NCI-H1105 treated with DMSO at 0.1 percent for 48 hours (cell line): ENCODE measurements at regions not wholly inside any gene's neighbourhood (a gene's known extent, or its start where the extent isn't known, plus 50 kb on each side); places are given as distances from the start of the nearest gene placed in this dataset.
"Not testable (repeated sequence)": the region's sequence is repeated elsewhere in the genome, so short reads cannot be mapped to it uniquely, and the experiment has no call there.

ENCODE experiments used
- DNase-seq: peaks from one replicate; lab custom pipeline; 2025; lab: John Stamatoyannopoulos, UW

DNA sequence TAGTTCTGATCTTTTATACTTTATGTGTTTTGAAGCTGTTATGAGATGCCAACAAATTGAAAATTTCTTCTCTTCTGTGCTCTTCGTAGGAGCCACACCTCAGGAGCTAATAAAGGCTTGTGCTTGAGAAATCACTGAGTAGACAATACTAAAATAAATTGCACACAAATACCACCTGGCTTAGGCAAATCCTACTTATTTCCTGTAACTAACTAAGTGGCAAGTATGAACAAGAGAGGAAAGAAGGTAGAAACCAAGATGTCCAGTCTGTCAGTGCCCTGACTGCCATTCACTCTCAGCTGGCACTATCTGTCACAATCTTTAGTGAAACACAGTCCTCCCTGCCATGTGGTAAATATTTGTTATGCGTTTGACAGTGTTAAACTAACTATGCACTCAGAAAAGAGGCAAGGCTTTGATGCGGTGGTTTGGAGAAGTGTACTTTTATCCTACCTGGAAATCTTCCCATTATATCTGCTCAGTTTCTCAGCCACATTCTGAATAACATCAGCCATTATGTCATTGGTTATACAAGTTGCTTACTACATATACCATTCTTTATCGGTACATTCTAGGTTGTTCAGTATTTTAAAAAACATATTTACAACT lies 293.4 kb upstream of the VWC2 start:
- DNase-seq: no peak

DNA sequence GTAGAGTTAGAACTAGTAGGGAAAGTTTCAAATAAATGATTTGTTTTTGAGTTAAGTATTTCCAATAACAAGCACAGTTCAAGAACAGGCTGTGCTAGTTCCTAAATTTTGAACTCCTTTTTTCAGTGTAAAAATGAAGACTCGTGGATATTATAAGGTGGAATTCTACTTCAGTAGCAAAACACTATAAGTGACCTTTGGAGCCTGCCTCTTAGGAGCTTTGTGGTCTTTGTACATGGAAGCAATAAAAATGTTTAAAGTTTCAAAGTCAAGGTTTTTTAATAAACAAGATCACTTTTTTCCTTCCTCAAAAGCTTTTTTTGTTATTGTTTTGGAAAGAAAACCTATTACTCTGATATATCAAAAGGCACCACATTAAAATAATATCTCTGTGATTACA lies 292.4 kb upstream of the VWC2 start:
- no peak for DNase-seq

DNA sequence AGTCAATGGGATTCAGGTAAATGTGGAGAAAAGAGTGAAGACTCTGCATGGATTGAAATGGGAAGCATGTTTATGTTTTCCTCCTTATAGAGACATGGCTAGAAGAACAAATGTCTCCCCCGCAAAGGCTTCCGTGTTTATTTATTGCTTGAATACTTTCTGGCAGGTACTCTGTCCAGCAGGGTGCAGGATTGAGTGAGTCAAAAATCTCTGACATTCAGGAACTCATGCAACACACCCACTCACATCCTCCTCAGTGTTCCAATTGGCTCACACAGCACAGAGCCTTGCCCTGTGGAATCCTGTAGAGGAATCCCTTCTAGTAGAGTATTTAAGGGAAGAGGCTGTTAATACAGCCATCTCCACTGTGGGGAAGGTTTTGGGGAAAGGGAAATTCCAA lies 290.3 kb upstream of the VWC2 start:
- peak; percentile 2 for DNase-seq

DNA sequence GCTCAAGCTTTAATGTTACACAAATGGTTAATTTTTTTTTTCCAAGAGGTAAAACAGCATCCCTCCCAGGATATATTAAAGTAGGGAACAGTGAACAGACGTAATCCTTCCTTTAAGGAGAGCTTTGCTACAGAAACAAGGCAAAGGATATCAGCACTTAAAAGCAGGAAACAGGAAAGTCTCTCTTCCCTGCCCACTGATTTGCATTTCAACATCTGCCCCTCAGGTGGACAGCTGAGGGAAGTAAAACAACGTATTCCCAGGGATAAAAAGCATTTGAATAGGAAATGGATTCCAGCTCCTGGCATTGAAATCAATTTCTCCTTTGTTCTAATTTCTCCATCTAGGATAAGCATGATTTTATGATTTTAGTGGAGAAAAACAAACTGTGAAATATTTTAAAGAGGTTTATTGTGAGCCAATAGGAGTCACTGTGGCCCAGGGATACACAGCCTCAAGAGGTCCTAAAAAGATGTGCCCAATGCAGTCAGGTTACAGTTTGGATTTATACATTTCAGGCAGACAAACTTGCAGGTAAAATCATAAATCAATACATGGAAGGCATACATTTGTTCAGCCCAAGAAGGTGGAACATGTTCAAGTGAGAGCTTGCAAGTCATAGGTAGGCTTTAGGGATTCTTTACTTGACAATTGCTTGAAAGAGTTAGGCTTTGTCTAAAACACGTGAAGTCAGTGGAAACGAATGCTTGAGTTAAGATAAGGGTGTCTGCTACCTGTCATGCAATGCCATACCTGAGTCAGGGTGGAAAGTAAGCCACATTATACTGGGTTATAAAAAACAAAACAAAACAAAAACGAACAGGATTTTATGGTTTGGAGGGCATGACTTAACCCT lies 286.2 kb upstream of the VWC2 start:
- no peak for DNase-seq

DNA sequence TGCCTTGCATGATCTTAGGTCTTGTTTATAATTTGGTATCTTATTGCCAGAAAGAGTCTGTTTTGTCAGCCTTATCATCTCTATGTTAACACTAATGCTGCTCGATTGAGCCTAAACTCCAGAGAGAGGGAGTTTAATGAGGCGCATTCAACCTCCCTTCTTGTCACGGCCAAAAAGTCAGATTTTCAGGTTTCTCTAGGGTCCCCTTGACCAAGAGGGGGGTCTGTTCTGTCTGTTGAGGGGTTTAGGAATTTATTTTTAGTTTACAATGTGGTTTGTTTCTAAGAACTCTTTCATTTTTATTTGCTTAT lies 285.7 kb upstream of the VWC2 start:
- DNase-seq: no peak

DNA sequence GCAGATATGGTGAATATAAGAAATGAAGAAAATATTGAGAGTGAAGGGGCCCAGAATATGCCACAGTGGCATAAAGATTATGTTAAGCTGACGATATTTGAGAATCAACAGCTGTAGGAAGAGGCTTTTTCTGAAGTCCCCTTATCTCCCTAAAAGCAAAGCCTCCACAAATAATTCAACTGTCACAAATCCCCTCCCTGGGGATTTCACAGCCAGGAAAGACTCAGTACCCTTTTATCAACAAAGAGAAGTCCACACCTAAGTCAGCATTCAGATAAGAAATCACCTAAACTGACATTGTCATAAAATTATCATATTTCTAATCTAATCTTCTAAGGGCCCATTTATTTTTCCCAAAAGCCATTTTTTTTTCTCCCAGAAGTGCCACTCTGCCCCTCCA lies 284.9 kb upstream of the VWC2 start:
- no peak for DNase-seq

DNA sequence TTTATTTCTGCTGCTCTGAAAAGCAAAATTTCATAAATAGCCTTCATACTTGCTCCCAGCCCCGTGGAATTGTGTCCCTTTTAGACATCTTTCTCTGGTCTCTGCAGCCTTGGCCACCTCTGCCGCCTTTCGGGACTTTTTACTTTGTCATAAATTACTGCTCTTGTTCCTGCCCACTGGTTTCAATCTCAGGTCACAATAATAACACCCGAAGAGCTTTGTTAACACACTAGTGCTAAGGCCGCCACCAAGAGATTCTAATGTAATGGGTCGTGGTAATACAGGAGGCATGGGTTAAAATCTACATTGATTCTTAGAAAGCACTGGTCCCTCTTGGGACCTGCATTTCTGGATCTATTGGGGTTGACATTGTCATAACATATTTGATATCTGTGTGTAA lies 276.0 kb upstream of the VWC2 start:
- no peak for DNase-seq

DNA sequence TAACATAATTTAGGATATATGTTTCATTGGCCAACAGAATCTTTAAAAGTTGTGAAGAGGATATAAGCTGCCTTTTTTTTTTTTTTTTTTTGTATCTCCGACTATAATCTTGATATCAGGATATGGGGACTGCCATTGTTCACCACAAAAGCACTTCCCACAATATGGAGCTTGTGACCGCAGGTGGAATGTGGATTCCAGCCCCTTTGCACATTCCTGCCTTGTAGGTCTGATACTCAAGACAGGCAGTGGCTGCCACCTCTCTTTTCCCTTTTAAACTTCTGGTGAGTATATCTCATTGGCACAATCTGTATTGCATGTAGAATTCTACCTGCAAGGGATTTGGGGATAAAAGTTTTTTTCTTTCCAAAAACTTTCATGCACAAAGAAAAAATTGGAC lies 272.7 kb upstream of the VWC2 start:
- DNase-seq: no peak

DNA sequence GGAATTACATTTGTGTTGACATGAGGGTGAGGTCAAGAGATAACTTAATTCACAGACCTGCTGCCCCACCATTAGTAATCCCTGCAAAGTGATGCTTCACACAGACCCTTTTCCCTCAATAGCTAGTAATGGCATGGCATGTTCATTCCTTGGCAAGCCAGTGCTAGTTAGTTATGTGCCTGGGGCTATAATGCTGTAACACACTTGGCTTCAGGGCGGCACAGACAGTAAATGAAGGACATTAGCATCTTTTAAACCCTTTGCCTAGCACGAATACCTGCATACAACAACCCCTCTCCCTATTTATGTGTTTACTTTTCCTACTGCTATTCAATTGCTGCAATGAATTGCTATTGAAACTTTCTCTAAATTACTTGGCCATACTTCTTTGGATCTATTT lies 266.2 kb upstream of the VWC2 start:
- DNase-seq: not testable (repeated sequence)

DNA sequence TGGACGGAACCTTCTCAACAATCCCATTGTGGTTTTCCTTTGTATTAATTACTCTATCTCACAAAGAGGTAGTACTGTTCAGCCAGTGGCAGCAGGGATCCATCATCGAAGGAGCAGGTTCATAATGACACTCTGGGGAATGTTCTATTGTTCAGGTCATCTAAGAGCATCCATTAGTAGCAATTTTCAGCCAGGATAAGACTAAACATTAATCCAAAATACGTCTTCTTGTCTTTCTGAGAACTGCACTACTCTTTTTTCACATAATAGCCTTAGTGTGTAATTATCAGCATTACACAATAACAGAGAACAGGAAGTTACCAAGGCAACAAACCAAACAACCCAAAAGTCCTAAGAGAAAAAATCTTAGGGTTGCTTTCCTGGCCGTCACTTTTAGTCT lies 259.5 kb upstream of the VWC2 start:
- DNase-seq: peak; percentile 66

DNA sequence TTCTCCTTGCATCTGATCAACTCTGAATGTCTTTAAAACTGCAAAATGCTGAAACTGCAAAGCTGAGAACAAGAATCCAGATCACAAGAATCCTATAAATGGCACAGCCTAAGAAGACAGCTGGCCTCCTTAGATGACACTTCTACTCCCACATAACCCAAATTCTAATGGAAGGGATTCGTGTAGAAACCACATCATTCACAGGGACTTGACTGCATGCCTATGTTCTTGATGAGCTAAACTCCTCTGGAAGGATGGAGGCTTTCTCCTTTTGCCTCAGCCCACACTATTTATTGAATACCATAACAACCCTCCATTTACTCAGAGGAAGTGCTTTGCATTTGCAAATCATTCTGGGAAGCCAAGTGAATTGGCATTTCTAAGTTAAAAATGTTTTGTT lies 252.5 kb upstream of the VWC2 start:
- DNase-seq: no peak

DNA sequence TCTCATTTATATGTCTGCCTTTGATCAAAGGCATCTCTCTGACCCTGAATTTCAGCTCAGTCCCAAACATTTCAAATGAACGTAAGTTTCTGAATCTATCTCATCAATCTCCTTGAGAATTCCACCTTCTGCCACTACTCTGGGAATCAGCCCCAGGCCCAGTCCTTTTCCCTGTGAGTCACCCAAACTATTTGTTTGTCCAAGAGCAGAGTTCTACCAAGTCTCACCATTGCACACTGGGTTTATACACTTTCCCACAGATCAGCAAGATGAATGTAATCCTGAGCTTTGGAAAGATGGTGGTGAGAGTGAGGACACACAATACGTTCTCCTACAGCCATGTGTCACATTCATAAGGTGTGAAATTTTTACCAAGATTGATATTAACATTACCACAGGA lies 251.3 kb upstream of the VWC2 start:
- DNase-seq: no peak

DNA sequence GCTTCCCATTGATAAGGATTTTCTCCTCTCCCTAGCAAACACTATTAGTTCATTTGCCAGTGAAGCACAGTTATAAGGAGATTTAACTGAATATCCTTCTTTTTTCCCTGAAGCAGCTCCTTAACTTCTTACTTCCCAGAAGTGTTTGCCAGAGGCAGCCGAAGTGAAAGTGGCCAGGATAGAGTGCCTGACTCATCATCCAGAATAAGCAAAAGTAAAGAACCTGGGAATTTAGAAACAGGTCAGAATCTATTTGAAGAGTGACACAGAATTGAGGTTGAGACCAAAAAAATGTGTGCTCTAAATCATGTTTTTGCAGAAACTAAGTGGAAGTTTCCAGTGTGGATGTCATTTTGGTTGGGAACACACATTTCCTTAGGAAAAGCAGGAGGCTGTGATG lies 249.6 kb upstream of the VWC2 start:
- no peak for DNase-seq

DNA sequence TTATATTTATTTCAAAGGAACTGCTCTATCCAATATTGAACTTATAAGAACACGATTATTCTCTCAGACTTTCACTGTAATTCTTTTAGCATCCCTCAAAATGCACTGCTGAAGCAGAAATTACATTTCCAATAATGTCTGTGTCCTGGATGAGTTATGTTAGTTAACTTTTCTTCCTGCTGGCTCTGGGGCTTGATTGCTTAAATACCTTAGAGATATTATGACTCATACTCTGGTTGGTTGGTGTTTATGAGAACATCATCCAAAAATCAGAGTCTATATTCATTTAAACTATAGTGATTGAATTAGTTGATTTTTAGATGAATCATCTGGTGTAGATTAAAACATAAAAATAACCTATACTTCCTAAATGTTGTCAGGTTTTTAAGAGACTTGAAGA lies 246.3 kb upstream of the VWC2 start:
- no peak for DNase-seq

DNA sequence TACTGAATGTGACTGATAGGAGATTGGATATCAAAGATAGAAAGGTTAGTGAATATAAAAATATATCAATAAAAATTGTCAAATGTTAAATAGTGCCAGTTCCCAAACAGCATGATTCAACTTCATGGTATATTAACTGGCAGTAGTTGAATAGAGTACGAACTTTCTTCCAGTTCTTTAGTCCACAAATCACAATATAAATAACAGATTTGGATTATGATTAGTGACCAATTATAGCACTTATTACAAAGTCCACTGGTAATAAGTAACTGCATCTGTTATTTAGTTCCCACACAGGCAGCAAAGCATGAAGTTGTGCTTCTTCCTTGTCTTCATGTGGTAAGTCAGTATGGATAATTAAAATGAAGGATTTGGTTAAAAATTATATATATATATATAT lies 243.0 kb upstream of the VWC2 start:
- no peak for DNase-seq

DNA sequence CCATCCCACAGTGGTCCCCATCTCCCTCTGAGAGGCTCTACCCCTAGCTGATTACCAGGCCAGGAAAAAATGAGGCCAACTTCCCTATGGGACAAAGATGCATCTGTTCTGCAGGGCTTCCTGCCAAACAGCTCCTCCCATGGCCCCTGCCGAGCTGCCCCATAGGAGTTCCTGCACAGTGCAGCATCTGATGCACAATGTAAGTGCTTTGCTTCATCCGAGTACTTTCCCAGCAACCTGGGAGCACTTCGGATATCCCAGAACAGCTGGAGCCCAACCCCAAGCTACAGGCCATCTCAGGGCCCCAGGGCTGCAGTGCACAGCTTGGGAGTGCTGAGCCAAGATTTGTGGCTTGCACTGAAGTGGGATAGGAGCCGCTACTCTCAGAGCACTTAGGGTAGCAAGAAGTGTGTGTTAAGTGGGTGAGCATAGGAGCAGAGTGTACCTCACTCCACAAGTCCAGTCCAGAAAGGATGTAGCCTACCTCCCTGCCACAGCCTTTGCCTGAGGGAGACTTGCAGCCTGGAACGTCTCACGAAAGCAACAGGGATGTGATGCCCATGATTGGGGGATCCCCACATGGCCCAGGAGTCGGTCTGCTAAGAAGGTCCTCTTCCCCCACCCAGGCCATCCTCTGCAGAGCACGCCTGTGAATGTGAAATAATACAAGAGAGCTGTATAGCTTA lies 209.6 kb upstream of the VWC2 start:
- no peak for DNase-seq

DNA sequence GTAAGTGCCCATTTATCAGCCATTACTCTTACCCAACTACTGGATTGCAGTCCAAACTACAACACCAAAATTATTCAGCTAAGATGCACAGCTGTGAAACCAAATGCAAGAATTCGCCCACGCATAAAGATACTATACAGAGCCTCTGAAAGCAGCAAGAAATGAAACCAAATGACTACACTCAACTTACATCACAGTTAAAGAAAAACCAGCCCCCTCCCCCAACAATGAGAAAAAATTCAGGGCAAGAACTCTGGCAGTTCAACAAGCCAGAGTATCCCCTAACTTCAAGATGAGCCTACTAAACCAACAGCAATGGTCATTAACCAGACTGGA lies 209.1 kb upstream of the VWC2 start:
- DNase-seq: no peak

DNA sequence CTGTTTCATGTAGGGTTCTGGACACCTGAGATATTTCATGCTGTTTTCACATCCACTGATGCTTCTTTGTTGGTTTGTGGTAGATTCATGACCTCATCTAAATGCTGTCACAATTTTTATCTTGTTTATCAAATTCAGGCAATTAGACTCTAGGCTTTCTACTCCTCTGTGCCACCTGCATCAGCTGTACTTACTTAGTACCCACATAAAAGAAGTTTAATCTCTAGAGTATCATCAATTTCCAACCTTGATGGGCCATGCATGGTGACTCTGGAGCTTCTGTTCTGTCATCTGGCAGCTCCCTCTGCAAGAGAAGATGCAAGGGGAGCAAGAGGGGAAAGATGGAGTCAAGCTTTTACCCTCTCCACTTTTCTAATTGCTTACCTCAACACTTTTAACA lies 195.9 kb upstream of the VWC2 start:
- DNase-seq: no peak

DNA sequence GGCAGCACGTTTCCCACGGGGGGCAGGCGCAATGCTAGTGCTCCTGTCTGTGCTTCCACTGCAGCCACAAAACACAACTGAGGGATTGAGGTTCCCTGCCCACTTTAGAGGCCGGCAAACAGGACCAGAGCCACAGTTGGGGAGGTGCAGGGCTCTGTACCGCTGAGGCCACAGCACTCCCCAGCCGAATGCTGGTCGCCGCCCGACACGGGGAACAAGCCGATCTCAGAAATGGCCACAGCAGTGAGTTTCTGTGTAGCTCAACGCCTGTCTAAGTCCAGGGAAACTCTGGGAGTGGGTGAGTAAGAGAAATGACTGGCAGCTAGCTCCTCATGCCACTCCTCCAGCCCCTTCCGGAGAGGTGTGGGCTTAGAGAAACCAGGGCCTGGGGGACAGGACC lies 194.0 kb upstream of the VWC2 start:
- no peak for DNase-seq

DNA sequence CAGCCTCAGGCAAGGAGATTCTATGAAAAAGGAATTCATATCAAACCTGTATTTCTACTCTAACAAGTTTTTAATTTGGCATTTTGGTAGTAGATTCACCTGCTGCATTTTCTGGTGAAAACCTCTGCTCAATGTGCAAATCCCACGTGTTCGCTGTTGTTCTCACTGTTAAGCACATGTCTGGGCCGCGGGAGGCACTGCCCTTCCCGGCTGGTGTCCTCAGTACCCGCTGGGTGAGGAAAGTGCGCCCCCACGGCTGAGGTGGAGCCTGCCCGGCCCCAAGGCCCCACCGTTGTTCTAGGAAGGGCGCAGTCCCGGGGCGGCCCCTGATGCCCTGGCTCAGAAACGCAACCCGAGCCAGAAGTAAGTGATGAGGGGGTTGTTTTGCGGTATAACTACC lies 193.4 kb upstream of the VWC2 start:
- no peak for DNase-seq

DNA sequence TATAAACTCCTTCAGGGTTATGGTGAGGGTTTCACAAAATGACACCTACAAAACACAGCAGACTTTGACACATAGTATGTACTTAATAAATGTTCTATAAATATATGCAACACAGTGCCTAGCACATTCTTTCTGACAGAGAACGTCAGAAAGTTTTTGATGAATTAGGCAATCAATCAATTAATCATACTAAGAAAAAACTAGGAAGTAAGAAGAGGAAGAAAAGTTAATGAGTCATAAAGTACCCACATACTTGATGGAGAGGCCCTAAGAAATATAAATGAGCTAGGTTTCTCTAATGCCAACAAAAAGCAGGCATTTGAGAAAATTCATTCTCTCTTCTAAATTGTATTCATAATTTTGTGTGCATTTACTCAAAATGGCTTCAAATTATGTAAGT lies 192.7 kb upstream of the VWC2 start:
- DNase-seq: no peak

DNA sequence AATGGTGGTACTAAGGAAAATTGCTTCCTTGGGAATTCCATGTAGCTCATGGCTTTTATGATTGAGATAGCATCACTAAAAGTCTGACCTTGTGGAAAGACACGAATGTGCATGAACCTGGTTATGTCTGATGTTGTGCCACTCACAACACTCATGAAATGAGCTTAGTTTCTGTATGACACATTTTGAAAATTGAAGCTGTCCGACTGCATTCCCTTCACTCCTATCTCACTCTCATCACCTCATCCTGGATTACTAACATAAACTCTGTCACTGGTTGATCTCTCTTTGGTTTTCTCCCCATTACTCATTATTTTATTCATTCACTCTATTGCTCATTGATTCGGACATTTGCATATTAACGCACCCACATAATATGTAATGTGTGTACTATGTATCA lies 190.0 kb upstream of the VWC2 start:
- no peak for DNase-seq

DNA sequence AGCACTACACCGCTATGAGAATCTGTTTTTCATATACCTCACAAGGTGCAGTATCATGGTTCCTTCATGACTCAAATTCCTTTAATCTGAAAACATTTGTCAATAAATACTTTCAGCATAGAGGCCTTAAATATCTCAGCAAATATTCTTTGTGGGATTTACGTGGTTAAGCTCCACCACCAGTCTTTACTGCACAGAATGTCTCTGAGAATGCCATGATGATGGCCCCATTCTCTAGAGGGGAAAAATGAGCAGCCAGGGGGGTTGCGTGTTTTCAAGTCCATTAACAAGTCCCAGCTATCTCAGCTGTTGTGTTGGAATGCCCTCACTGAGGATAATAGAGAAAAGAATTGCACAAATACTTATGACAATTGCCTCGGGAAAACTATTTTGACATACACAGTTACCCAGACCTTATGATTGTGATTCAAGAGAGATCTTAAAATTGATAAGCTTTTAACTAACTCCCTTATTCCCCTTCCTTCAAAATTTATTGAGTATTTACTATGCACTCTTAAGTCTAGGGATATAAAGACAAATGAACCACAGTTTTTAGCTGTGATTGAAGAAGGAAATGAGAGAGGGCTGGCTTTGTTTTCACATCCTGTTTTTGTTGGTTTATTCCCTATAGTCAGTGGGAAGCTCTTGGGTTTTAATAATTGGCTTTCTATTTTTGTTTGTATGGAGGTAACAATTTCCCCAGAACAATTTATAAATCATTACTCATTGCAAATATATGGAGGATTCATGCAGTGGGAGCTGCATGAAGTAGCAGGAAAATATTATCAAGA lies 176.5 kb upstream of the VWC2 start:
- no peak for DNase-seq
